HEK293 (cell line): ENCODE measurements at regions not wholly inside any gene's neighbourhood (a gene's known extent, or its start where the extent isn't known, plus 50 kb on each side); places are given as distances from the start of the nearest gene placed in this dataset.

Source experiments
- BCL11A ChIP-seq: fragments of 450-650 bp; formaldehyde crosslinking; IDR thresholded peaks from 2 replicates; pipeline ENCODE4 v1.5.1; 2016; ENCODE audit warnings: low read depth, missing biosample characterization, missing genetic modification characterization
- SALL2 ChIP-seq: fragments of 450-650 bp; formaldehyde crosslinking; IDR thresholded peaks from 2 replicates; pipeline ENCODE4 v1.5.0; 2017; ENCODE audit warnings: missing biosample characterization, mild to moderate bottlenecking, missing genetic modification characterization, borderline replicate concordance
- TCF7L2 ChIP-seq: IDR thresholded peaks from 2 replicates; pipeline ENCODE4 v1.6.1; 2011; ENCODE audit warnings: low read depth, mild to moderate bottlenecking, inconsistent platforms, low read length, moderate library complexity, borderline replicate concordance
- ZFP41 ChIP-seq: fragments of 450-650 bp; formaldehyde crosslinking; IDR thresholded peaks from 2 replicates; pipeline ENCODE4 v1.5.1; 2016; ENCODE audit warnings: missing biosample characterization, missing genetic modification characterization, borderline replicate concordance
- ZFP69B ChIP-seq: fragments of 450-650 bp; formaldehyde crosslinking; IDR thresholded peaks from 2 replicates; pipeline ENCODE4 v1.5.1; 2016; ENCODE audit warnings: missing biosample characterization, missing genetic modification characterization
- ZNF274 ChIP-seq, 2 experiments: fragments of 200-500 bp in 1 of 2; fragments of 450-650 bp in 1 of 2; sonication (Bioruptor generic) in 1 of 2; formaldehyde crosslinking in 1 of 2; IDR thresholded peaks; 2 replicates each; pipeline versions ENCODE4 v1.5.1 to v1.6.1; 2014 to 2016; ENCODE audit warnings: borderline replicate concordance in 1 of 2, inconsistent platforms in 1 of 2, low read length in 1 of 2, missing biosample characterization in 1 of 2, missing genetic modification characterization in 1 of 2
- ZNF626 ChIP-seq: fragments of 450-650 bp; sonication (Bioruptor Pico); formaldehyde crosslinking; IDR thresholded peaks from 2 replicates; pipeline ENCODE4 v1.5.1; 2018; ENCODE audit warnings: missing biosample characterization, missing genetic modification characterization, inconsistent platforms
- ZNF660 ChIP-seq: fragments of 450-650 bp; IDR thresholded peaks from 2 replicates; pipeline ENCODE4 v1.5.1; 2018; ENCODE audit warnings: missing biosample characterization, mild to moderate bottlenecking, missing genetic modification characterization
- TF ChIP-seq, protein P1 (sequence below): fragments of 450-650 bp; formaldehyde crosslinking; IDR thresholded peaks from 2 replicates; pipeline ENCODE4 v1.5.1; 2016; ENCODE audit warnings: missing biosample characterization, missing genetic modification characterization
- TF ChIP-seq, protein P2 (sequence below): fragments of 450-650 bp; formaldehyde crosslinking; IDR thresholded peaks from 2 replicates; pipeline ENCODE4 v1.5.1; 2016; ENCODE audit warnings: missing biosample characterization, missing genetic modification characterization
- TF ChIP-seq, protein P3 (sequence below): fragments of 450-650 bp; formaldehyde crosslinking; IDR thresholded peaks from 2 replicates; pipeline ENCODE4 v1.5.1; 2016; ENCODE audit warnings: missing biosample characterization, missing genetic modification characterization
- TF ChIP-seq, protein P4 (sequence below): IDR thresholded peaks from 2 replicates; pipeline ENCODE4 v1.6.1; 2011; ENCODE audit warnings: mild to moderate bottlenecking, low read depth, low read length, borderline replicate concordance

DNA sequence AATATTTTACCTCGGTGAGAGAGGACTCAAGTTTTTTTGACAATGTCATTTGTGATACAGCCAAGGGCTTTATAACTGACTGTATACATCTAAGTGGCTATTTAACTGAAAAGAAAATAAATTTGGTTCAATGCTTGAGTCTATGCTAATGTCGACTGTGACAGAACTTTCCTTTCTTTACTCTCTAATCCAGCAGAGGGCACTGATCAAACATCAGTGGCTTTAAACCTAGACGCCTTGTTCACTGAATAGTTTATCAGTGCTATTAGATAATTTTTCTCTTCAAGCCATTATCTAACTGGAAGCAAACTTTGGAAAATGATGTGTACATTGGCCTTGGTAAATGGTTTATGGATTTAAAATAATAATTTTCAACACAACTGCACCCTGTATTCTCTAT is 285.1 kb downstream of the CHL1 start:
- no peak for TF ChIP-seq ZNF626 (tag by site-specific recombination)
- TF ChIP-seq, protein P1, sequence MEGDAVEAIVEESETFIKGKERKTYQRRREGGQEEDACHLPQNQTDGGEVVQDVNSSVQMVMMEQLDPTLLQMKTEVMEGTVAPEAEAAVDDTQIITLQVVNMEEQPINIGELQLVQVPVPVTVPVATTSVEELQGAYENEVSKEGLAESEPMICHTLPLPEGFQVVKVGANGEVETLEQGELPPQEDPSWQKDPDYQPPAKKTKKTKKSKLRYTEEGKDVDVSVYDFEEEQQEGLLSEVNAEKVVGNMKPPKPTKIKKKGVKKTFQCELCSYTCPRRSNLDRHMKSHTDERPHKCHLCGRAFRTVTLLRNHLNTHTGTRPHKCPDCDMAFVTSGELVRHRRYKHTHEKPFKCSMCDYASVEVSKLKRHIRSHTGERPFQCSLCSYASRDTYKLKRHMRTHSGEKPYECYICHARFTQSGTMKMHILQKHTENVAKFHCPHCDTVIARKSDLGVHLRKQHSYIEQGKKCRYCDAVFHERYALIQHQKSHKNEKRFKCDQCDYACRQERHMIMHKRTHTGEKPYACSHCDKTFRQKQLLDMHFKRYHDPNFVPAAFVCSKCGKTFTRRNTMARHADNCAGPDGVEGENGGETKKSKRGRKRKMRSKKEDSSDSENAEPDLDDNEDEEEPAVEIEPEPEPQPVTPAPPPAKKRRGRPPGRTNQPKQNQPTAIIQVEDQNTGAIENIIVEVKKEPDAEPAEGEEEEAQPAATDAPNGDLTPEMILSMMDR (tag by site-specific recombination): no peak
- no peak for TF ChIP-seq BCL11A (tag by site-specific recombination)
- TF ChIP-seq TCF7L2: no peak
- TF ChIP-seq, protein P2, sequence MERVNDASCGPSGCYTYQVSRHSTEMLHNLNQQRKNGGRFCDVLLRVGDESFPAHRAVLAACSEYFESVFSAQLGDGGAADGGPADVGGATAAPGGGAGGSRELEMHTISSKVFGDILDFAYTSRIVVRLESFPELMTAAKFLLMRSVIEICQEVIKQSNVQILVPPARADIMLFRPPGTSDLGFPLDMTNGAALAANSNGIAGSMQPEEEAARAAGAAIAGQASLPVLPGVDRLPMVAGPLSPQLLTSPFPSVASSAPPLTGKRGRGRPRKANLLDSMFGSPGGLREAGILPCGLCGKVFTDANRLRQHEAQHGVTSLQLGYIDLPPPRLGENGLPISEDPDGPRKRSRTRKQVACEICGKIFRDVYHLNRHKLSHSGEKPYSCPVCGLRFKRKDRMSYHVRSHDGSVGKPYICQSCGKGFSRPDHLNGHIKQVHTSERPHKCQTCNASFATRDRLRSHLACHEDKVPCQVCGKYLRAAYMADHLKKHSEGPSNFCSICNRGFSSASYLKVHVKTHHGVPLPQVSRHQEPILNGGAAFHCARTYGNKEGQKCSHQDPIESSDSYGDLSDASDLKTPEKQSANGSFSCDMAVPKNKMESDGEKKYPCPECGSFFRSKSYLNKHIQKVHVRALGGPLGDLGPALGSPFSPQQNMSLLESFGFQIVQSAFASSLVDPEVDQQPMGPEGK (tag by site-specific recombination): no peak
- no peak for TF ChIP-seq ZFP69B (tag by site-specific recombination)
- TF ChIP-seq SALL2 (tag by site-specific recombination): no peak
- TF ChIP-seq ZNF274 (IDR thresholded peaks at IDR 0.05; ENCODE audit: low read length): no peak
- TF ChIP-seq ZNF274 (tag by site-specific recombination; IDR thresholded peaks at IDR 0.05; ENCODE audit: borderline replicate concordance): no peak
- TF ChIP-seq, protein P3, sequence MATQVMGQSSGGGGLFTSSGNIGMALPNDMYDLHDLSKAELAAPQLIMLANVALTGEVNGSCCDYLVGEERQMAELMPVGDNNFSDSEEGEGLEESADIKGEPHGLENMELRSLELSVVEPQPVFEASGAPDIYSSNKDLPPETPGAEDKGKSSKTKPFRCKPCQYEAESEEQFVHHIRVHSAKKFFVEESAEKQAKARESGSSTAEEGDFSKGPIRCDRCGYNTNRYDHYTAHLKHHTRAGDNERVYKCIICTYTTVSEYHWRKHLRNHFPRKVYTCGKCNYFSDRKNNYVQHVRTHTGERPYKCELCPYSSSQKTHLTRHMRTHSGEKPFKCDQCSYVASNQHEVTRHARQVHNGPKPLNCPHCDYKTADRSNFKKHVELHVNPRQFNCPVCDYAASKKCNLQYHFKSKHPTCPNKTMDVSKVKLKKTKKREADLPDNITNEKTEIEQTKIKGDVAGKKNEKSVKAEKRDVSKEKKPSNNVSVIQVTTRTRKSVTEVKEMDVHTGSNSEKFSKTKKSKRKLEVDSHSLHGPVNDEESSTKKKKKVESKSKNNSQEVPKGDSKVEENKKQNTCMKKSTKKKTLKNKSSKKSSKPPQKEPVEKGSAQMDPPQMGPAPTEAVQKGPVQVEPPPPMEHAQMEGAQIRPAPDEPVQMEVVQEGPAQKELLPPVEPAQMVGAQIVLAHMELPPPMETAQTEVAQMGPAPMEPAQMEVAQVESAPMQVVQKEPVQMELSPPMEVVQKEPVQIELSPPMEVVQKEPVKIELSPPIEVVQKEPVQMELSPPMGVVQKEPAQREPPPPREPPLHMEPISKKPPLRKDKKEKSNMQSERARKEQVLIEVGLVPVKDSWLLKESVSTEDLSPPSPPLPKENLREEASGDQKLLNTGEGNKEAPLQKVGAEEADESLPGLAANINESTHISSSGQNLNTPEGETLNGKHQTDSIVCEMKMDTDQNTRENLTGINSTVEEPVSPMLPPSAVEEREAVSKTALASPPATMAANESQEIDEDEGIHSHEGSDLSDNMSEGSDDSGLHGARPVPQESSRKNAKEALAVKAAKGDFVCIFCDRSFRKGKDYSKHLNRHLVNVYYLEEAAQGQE (tag by site-specific recombination): no peak
- no peak for TF ChIP-seq ZNF660 (tag by site-specific recombination)
- TF ChIP-seq, protein P4, sequence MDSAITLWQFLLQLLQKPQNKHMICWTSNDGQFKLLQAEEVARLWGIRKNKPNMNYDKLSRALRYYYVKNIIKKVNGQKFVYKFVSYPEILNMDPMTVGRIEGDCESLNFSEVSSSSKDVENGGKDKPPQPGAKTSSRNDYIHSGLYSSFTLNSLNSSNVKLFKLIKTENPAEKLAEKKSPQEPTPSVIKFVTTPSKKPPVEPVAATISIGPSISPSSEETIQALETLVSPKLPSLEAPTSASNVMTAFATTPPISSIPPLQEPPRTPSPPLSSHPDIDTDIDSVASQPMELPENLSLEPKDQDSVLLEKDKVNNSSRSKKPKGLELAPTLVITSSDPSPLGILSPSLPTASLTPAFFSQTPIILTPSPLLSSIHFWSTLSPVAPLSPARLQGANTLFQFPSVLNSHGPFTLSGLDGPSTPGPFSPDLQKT: no peak
- no peak for TF ChIP-seq ZFP41
